ENCODE measurements at regions not wholly inside any gene's neighbourhood (a gene's known extent, or its start where the extent isn't known, plus 50 kb on each side); places are given as distances from the start of the nearest gene placed in this dataset.

GRCh38 chr1:79679916-79680315 lies 673.4 kb upstream of the ADGRL4 start:
- Histone ChIP-seq H3K4me3 (no peak overlapping the region), H3K27ac (no peak overlapping the region), H3K4me1 (no peaks in the 10 kb centered on the region), H3K27me3 (no peaks in the 10 kb centered on the region), H3K9me3 (no peaks in the 10 kb centered on the region), H3K36me3 (no peaks in the 10 kb centered on the region)
- TF ChIP-seq POLR2A (IDR thresholded peaks at IDR 0.05) = no peak
- TF ChIP-seq CTCF (IDR thresholded peaks at IDR 0.05) = no peak
- DNase-seq = no peak

- Histone ChIP-seq H3K4me3 (no peak overlapping the region), H3K36me3 (no peaks in the 10 kb centered on the region), H3K9me3 (no peaks in the 10 kb centered on the region), H3K27me3 (no peaks in the 10 kb centered on the region), H3K27ac (no peak overlapping the region), H3K4me1 (no peaks in the 10 kb centered on the region)
- TF ChIP-seq CTCF (IDR thresholded peaks at IDR 0.05) = no peak
- TF ChIP-seq POLR2A (IDR thresholded peaks at IDR 0.05) = no peak
- DNase-seq = no peak
Measured at GRCh38 chr1:79667848-79668696, 661.5 kb upstream of the ADGRL4 start.

- TF ChIP-seq POLR2A (IDR thresholded peaks at IDR 0.05) (no peak), CTCF (IDR thresholded peaks at IDR 0.05) (no peak)
Measured at GRCh38 chr1:79667166-79667565, 660.6 kb upstream of the ADGRL4 start.

GRCh38 chr1:79663916-79664315 lies 657.4 kb upstream of the ADGRL4 start:
- Histone ChIP-seq H3K27me3 (no peaks in the 10 kb centered on the region), H3K4me1 (no peaks in the 10 kb centered on the region), H3K36me3 (no peaks in the 10 kb centered on the region), H3K27ac (no peak overlapping the region), H3K9me3 (no peaks in the 10 kb centered on the region), H3K4me3 (no peak overlapping the region)
- DNase-seq = no peak
- TF ChIP-seq POLR2A (IDR thresholded peaks at IDR 0.05) = no peak
- no peak for TF ChIP-seq CTCF (IDR thresholded peaks at IDR 0.05)

More at GRCh38 chr1:79667166-79667565, 660.6 kb upstream of the ADGRL4 start:
- Histone ChIP-seq H3K4me1 (no peaks in the 10 kb centered on the region), H3K36me3 (no peaks in the 10 kb centered on the region), H3K4me3 (no peak overlapping the region), H3K27me3 (no peaks in the 10 kb centered on the region), H3K27ac (no peak overlapping the region), H3K9me3 (no peaks in the 10 kb centered on the region)
- no peak for DNase-seq

GRCh38 chr1:79662596-79662995 lies 656.1 kb upstream of the ADGRL4 start:
- H3K4me1 ChIP-seq = no peaks in the 10 kb centered on the region
- H3K36me3 ChIP-seq = no peaks in the 10 kb centered on the region
- no peaks in the 10 kb centered on the region for H3K9me3 ChIP-seq
- no peak for DNase-seq
- no peak overlapping the region for H3K4me3 ChIP-seq
- no peak overlapping the region for H3K27ac ChIP-seq
- no peaks in the 10 kb centered on the region for H3K27me3 ChIP-seq
- no peak for TF ChIP-seq POLR2A (IDR thresholded peaks at IDR 0.05)
- no peak for TF ChIP-seq CTCF (IDR thresholded peaks at IDR 0.05)
